ENCODE measurements at regions not wholly inside any gene's neighbourhood (a gene's known extent, or its start where the extent isn't known, plus 50 kb on each side); places are given as distances from the start of the nearest gene placed in this dataset.

GRCh38 chr4:132651196-132651595, 497.9 kb upstream of the PCDH10 start:
- no peak for TF ChIP-seq EP300 (IDR thresholded peaks at IDR 0.05; ENCODE audit: low read depth)
- no peak for TF ChIP-seq CTCF (IDR thresholded peaks at IDR 0.05)
- no peak for TF ChIP-seq POLR2A (IDR thresholded peaks at IDR 0.05)
